ENCODE measurements at regions not wholly inside any gene's neighbourhood (a gene's known extent, or its start where the extent isn't known, plus 50 kb on each side); places are given as distances from the start of the nearest gene placed in this dataset.

GRCh38 chr14:59081720-59082119 is 106.7 kb upstream of the DAAM1 start:
- no peak overlapping the region for H2BK15ac ChIP-seq (ENCODE audit: low read length)
- H2BK20ac ChIP-seq (ENCODE audit: low read length): no peak overlapping the region
- no peak overlapping the region for H3K4ac ChIP-seq (replicated peaks; ENCODE audit: insufficient read length, low read depth, low read length)
- TF ChIP-seq SP4 (IDR thresholded peaks at IDR 0.05; ENCODE audit: low read length): no peak
- TF ChIP-seq EP300 (IDR thresholded peaks at IDR 0.05; ENCODE audit: borderline replicate concordance in 1 of 2, low read depth in 2 of 2, low read length in 2 of 2): no peak
- no peak for TF ChIP-seq FOSL1 (IDR thresholded peaks at IDR 0.05; ENCODE audit: insufficient read depth, low read depth, low read length)
- TF ChIP-seq BRCA1 (IDR thresholded peaks at IDR 0.05; ENCODE audit: low read depth, low read length): no peak
- TF ChIP-seq CTCF (IDR thresholded peaks at IDR 0.05; ENCODE audit: control extremely low read depth in 1 of 3, insufficient read depth in 1 of 3, low read depth in 1 of 3, low read length in 3 of 3): no peak
- TF ChIP-seq HDAC2 (IDR thresholded peaks at IDR 0.05; ENCODE audit: borderline replicate concordance in 1 of 2, low read depth in 2 of 2, low read length in 2 of 2): no peak
- no peak for TF ChIP-seq SRF (IDR thresholded peaks at IDR 0.05; ENCODE audit: low read depth, low read length)
- TF ChIP-seq SIRT6 (IDR thresholded peaks at IDR 0.05; ENCODE audit: low read length): no peak
- no peak for TF ChIP-seq CREB1 (IDR thresholded peaks at IDR 0.05)
- TF ChIP-seq NRF1 (IDR thresholded peaks at IDR 0.05; ENCODE audit: low read depth, low read length): no peak
- TF ChIP-seq NANOG (IDR thresholded peaks at IDR 0.05; ENCODE audit: insufficient read depth, low read depth, low read length, poor library complexity, severe bottlenecking): no peak
- no peak for TF ChIP-seq CEBPB (IDR thresholded peaks at IDR 0.05; ENCODE audit: low read depth, low read length)
- TF ChIP-seq CBX8 (IDR thresholded peaks at IDR 0.05; ENCODE audit: borderline replicate concordance, low read depth, low read length): no peak
- no peak for TF ChIP-seq KDM1A (IDR thresholded peaks at IDR 0.05; ENCODE audit: borderline replicate concordance, low read length)
- H3K4me1 ChIP-seq (replicated peaks in 1 of 4; ENCODE audit: control insufficient read depth in 3 of 4, insufficient read depth in 4 of 4, low read length in 3 of 4): no peaks in the 10 kb centered on the region
- no peak overlapping the region for H4K5ac ChIP-seq (ENCODE audit: insufficient read length, low read depth, low read length)
- no peak overlapping the region for H2BK5ac ChIP-seq (ENCODE audit: low read depth, low read length)
- FAIRE-seq: no peak
- no peak overlapping the region for H3K18ac ChIP-seq (ENCODE audit: extremely low read depth, low read length)
- no peak for DNase-seq (ENCODE audit: low read depth in 1 of 2, low spot score in 2 of 2)
- H3K23ac ChIP-seq (ENCODE audit: insufficient read length): no peak overlapping the region
- no peak overlapping the region for H3K27ac ChIP-seq (ENCODE audit: low read depth, low read length)
- peaks cover 0 to 1% (median 0%) of the 10 kb centered on the region in 4 experiments; a peak in 1 of 7 replicates for H3K27me3 ChIP-seq (replicated peaks in 1 of 4; ENCODE audit: control insufficient read depth in 3 of 4, extremely low read depth in 1 of 4, insufficient read depth in 3 of 4, low read length in 3 of 4)
- H3K4me2 ChIP-seq (ENCODE audit: insufficient read depth in 1 of 2, low read depth in 2 of 2, low read length in 2 of 2): no peak overlapping the region
- no peak overlapping the region for H2BK120ac ChIP-seq (replicated peaks; ENCODE audit: low read depth, low read length)
- ChIA-PET CTCF (ENCODE audit: partially characterized antibody) (no interaction called here), POLR2A (ENCODE audit: partially characterized antibody) (no interaction called here)
- no peak overlapping the region for H2AK5ac ChIP-seq (ENCODE audit: low read depth, low read length)
- H3K9me3 ChIP-seq (ENCODE audit: insufficient read depth in 2 of 2, low read depth in 1 of 2, low read length in 1 of 2): no peaks in the 10 kb centered on the region
- no peak overlapping the region for H4K91ac ChIP-seq (replicated peaks; ENCODE audit: insufficient read length, low read length)
- H3K23me2 ChIP-seq (ENCODE audit: low read depth, low read length): no peaks in the 10 kb centered on the region
- no peak overlapping the region for H3K9ac ChIP-seq (replicated peaks in 1 of 4; ENCODE audit: extremely low read depth in 1 of 4, low read depth in 3 of 4, low read length in 3 of 4)
- H3K36me3 ChIP-seq (ENCODE audit: control insufficient read depth in 2 of 4, insufficient read depth in 4 of 4, low read length in 3 of 4): no peaks in the 10 kb centered on the region
- no peaks in the 10 kb centered on the region for H4K20me1 ChIP-seq (replicated peaks in 1 of 2; ENCODE audit: control insufficient read depth in 1 of 2, insufficient read depth in 2 of 2, low read length in 2 of 2)
- H4K8ac ChIP-seq (ENCODE audit: extremely low read depth, insufficient read depth, low read length): no peak overlapping the region
- H2AFZ ChIP-seq (ENCODE audit: low read length): 0 out of 2 replicates have a peak overlapping the region, but pooled peaks have one; percentile 39
- no peak overlapping the region for H2BK12ac ChIP-seq (ENCODE audit: low read depth, low read length)
- H3K79me2 ChIP-seq (ENCODE audit: control insufficient read depth in 1 of 2, insufficient read depth in 2 of 2, low read length in 2 of 2): no peaks in the 10 kb centered on the region
- H3K4me3 ChIP-seq (ENCODE audit: extremely low read depth in 1 of 4, insufficient read depth in 2 of 4, low read depth in 3 of 4, low read length in 4 of 4): no peak overlapping the region
- H3K14ac ChIP-seq (ENCODE audit: insufficient read length): no peak overlapping the region
- no peaks in the 10 kb centered on the region for H3K79me1 ChIP-seq (ENCODE audit: low read depth, low read length)
- H3K56ac ChIP-seq (replicated peaks; ENCODE audit: insufficient read length, low read depth, low read length): no peak overlapping the region
